K562 (cell line): ENCODE measurements at regions not wholly inside any gene's neighbourhood (a gene's known extent, or its start where the extent isn't known, plus 50 kb on each side); places are given as distances from the start of the nearest gene placed in this dataset.

Experiments
- BACH1 ChIP-seq: fragments of 200-800 bp; sonication (Bioruptor generic); IDR thresholded peaks from 2 replicates; pipeline ENCODE4 v1.6.1; 2016; ENCODE audit warnings: missing genetic modification characterization, missing compliant biosample characterization
- BMI1 ChIP-seq: fragments of 150-350 bp; IDR thresholded peaks from 2 replicates; pipeline ENCODE4 v1.6.1; 2014; ENCODE audit warnings: low read length
- GABPA ChIP-seq: fragments of 200-800 bp; sonication (Bioruptor generic); conservative IDR thresholded peaks from 2 replicates; pipeline ENCODE4 v1.6.1; 2016; ENCODE audit warnings: low read depth, missing genetic modification characterization, missing compliant biosample characterization
- NCOA4 ChIP-seq: fragments of 450-650 bp; IDR thresholded peaks from 2 replicates; pipeline ENCODE4 v1.6.1; 2018; ENCODE audit warnings: mild to moderate bottlenecking; ENCODE audit not compliant: partially characterized antibody
- NFE2L1 ChIP-seq: fragments of 450-650 bp; IDR thresholded peaks from 2 replicates; pipeline ENCODE4 v1.6.1; 2016; ENCODE audit warnings: missing genetic modification characterization, low read depth, mild to moderate bottlenecking, missing compliant biosample characterization, moderate library complexity, borderline replicate concordance
- RBM25 ChIP-seq: fragments of 200-400 bp; formaldehyde crosslinking; IDR thresholded peaks from 2 replicates; pipeline ENCODE4 v1.6.1; 2018; ENCODE audit warnings: low read length, low read depth, moderate library complexity; ENCODE audit not compliant: severe bottlenecking
- TBL1XR1 ChIP-seq, 2 experiments: IDR thresholded peaks; 2 replicates each; pipeline ENCODE4 v1.6.1; 2012; ENCODE audit warnings: improper control_type of control experiment in 2 of 2, low read length in 2 of 2, mild to moderate bottlenecking in 1 of 2
- TCF7 ChIP-seq: sonication (generic); IDR thresholded peaks from 2 replicates; pipeline ENCODE4 v1.6.1; 2016; ENCODE audit warnings: antibody characterized with exemption, borderline replicate concordance
- ZNF696 ChIP-seq: fragments of 250-450 bp; sonication (Bioruptor Pico); conservative IDR thresholded peaks from 2 replicates; pipeline ENCODE4 v1.4.0; 2020; ENCODE audit warnings: mild to moderate bottlenecking, moderate library complexity
- TF ChIP-seq, protein P1 (sequence below): fragments of 450-650 bp; IDR thresholded peaks from 2 replicates; pipeline ENCODE4 v1.6.1; 2016; ENCODE audit warnings: antibody characterized with exemption
- TF ChIP-seq, protein P2 (sequence below): fragments of 250-450 bp; sonication (Bioruptor Pico); IDR thresholded peaks from 2 replicates; pipeline ENCODE4 v1.8.0; 2022; ENCODE audit warnings: inconsistent platforms
- TF ChIP-seq, protein P3 (sequence below): fragments of 450-650 bp; IDR thresholded peaks from 2 replicates; pipeline ENCODE4 v1.6.1; 2016; ENCODE audit warnings: mild to moderate bottlenecking
- TF ChIP-seq, protein P4 (sequence below): fragments of 450-650 bp; IDR thresholded peaks from 2 replicates; pipeline ENCODE4 v1.6.1; 2016; ENCODE audit warnings: borderline replicate concordance
- TF ChIP-seq, protein P5 (sequence below): IDR thresholded peaks from 2 replicates; pipeline ENCODE4 v1.6.1; 2011; ENCODE audit warnings: borderline replicate concordance, low read depth, mild to moderate bottlenecking, moderate library complexity, low read length; ENCODE audit not compliant: insufficient read depth, poor library complexity, severe bottlenecking
- TF ChIP-seq, protein P6 (sequence below): fragments of 450-650 bp; IDR thresholded peaks from 2 replicates; pipeline ENCODE4 v1.6.1; 2017; ENCODE audit warnings: mild to moderate bottlenecking, moderate library complexity

DNA sequence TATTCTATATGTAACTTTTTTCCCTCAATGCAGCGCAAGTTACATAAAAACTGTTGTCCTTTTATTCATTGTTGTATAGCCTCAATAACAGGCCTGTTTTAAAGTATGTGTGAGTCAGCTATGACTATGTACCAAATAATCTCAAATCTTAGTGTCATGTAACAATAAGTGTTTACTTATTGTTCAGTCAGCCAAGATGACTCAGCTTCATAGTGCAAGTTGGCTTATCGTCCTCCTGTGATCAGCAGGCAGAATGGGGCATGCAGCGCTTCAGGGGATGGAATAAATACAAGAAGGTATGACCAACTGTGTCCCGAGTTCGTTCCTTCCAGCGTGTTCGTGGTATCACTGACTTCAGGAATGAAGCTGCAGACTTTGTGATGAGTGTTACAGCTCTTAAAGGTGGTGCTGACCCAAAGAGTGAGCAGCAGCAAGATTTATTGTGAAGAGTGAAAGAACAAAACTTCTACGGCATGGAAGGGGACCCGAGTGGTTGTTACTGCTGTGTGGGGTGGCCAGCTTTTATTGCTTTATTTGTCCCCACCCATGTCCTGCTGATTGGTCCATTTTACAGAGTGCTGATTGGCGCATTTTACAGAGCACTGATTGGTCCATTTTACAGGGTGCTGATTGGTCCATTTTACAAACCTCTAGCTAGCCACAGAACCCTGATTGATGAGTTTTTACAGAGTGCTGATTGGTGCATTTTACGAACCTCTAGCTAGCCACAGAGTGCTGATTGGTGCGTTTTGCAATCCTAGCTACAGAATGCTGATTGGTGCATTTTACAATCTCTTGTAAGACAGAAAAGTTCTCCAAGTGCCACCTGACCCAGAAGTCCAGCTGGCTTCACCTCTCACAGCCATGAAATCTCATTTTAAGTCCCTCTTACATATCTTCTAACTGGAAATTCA lies 1016.0 kb downstream of the MCTP2 start (continued):
- TF ChIP-seq BACH1 (peak; percentile 79), NCOA4 (no peak), TCF7 (no peak), GABPA (no peak), RBM25 (peak; percentile 28), ZNF696 (CRISPR knock-in tag) (no peak), BMI1 (no peak), TBL1XR1 (IDR thresholded peaks at IDR 0.05; ENCODE audit: low read length in 2 of 2) (no peak), NFE2L1 (tag) (no peak)
- TF ChIP-seq, protein P1, sequence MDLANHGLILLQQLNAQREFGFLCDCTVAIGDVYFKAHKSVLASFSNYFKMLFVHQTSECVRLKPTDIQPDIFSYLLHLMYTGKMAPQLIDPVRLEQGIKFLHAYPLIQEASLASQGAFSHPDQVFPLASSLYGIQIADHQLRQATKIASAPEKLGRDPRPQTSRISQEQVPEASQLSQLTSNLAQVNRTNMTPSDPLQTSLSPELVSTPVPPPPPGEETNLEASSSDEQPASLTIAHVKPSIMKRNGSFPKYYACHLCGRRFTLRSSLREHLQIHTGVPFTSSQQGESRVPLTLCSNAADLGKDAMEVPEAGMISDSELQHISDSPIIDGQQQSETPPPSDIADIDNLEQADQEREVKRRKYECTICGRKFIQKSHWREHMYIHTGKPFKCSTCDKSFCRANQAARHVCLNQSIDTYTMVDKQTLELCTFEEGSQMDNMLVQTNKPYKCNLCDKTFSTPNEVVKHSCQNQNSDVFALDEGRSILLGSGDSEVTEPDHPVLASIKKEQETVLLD = no peak
- TF ChIP-seq, protein P2, sequence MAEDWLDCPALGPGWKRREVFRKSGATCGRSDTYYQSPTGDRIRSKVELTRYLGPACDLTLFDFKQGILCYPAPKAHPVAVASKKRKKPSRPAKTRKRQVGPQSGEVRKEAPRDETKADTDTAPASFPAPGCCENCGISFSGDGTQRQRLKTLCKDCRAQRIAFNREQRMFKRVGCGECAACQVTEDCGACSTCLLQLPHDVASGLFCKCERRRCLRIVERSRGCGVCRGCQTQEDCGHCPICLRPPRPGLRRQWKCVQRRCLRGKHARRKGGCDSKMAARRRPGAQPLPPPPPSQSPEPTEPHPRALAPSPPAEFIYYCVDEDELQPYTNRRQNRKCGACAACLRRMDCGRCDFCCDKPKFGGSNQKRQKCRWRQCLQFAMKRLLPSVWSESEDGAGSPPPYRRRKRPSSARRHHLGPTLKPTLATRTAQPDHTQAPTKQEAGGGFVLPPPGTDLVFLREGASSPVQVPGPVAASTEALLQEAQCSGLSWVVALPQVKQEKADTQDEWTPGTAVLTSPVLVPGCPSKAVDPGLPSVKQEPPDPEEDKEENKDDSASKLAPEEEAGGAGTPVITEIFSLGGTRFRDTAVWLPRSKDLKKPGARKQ (CRISPR knock-in tag) = no peak
- TF ChIP-seq, protein P3, sequence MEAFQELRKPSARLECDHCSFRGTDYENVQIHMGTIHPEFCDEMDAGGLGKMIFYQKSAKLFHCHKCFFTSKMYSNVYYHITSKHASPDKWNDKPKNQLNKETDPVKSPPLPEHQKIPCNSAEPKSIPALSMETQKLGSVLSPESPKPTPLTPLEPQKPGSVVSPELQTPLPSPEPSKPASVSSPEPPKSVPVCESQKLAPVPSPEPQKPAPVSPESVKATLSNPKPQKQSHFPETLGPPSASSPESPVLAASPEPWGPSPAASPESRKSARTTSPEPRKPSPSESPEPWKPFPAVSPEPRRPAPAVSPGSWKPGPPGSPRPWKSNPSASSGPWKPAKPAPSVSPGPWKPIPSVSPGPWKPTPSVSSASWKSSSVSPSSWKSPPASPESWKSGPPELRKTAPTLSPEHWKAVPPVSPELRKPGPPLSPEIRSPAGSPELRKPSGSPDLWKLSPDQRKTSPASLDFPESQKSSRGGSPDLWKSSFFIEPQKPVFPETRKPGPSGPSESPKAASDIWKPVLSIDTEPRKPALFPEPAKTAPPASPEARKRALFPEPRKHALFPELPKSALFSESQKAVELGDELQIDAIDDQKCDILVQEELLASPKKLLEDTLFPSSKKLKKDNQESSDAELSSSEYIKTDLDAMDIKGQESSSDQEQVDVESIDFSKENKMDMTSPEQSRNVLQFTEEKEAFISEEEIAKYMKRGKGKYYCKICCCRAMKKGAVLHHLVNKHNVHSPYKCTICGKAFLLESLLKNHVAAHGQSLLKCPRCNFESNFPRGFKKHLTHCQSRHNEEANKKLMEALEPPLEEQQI = peak; percentile 73; the same call in 1 of the 2 replicates
- TF ChIP-seq, protein P4, sequence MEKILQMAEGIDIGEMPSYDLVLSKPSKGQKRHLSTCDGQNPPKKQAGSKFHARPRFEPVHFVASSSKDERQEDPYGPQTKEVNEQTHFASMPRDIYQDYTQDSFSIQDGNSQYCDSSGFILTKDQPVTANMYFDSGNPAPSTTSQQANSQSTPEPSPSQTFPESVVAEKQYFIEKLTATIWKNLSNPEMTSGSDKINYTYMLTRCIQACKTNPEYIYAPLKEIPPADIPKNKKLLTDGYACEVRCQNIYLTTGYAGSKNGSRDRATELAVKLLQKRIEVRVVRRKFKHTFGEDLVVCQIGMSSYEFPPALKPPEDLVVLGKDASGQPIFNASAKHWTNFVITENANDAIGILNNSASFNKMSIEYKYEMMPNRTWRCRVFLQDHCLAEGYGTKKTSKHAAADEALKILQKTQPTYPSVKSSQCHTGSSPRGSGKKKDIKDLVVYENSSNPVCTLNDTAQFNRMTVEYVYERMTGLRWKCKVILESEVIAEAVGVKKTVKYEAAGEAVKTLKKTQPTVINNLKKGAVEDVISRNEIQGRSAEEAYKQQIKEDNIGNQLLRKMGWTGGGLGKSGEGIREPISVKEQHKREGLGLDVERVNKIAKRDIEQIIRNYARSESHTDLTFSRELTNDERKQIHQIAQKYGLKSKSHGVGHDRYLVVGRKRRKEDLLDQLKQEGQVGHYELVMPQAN = no peak
- TF ChIP-seq, protein P5, sequence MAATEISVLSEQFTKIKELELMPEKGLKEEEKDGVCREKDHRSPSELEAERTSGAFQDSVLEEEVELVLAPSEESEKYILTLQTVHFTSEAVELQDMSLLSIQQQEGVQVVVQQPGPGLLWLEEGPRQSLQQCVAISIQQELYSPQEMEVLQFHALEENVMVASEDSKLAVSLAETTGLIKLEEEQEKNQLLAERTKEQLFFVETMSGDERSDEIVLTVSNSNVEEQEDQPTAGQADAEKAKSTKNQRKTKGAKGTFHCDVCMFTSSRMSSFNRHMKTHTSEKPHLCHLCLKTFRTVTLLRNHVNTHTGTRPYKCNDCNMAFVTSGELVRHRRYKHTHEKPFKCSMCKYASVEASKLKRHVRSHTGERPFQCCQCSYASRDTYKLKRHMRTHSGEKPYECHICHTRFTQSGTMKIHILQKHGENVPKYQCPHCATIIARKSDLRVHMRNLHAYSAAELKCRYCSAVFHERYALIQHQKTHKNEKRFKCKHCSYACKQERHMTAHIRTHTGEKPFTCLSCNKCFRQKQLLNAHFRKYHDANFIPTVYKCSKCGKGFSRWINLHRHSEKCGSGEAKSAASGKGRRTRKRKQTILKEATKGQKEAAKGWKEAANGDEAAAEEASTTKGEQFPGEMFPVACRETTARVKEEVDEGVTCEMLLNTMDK = no peak
- TF ChIP-seq, protein P6, sequence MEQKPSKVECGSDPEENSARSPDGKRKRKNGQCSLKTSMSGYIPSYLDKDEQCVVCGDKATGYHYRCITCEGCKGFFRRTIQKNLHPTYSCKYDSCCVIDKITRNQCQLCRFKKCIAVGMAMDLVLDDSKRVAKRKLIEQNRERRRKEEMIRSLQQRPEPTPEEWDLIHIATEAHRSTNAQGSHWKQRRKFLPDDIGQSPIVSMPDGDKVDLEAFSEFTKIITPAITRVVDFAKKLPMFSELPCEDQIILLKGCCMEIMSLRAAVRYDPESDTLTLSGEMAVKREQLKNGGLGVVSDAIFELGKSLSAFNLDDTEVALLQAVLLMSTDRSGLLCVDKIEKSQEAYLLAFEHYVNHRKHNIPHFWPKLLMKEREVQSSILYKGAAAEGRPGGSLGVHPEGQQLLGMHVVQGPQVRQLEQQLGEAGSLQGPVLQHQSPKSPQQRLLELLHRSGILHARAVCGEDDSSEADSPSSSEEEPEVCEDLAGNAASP = no peak
